ENCODE measurements at regions not wholly inside any gene's neighbourhood (a gene's known extent, or its start where the extent isn't known, plus 50 kb on each side); places are given as distances from the start of the nearest gene placed in this dataset.

DNA sequence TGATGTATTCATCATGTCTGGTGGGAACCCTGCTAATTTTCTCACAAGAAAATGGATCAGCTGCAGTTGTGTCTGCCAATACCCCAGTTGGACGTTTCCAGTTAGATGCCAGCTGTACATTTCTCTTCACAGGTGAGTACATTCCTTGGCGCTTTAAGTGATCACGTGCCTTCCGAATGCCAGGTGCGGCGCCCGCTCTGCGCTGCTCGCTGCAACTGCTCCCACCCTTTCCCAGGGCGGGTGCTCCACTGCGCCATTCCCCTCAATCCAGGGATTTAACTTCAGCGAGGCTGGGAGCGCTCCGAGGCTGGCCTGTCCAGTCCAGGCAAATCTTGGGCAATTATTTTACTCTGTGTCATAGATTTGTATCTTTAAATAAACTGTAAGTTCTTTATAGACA lies 225.0 kb upstream of the RAB6C start:
- ChIA-PET POLR2A (no interaction called here), CTCF (no interaction called here)

DNA sequence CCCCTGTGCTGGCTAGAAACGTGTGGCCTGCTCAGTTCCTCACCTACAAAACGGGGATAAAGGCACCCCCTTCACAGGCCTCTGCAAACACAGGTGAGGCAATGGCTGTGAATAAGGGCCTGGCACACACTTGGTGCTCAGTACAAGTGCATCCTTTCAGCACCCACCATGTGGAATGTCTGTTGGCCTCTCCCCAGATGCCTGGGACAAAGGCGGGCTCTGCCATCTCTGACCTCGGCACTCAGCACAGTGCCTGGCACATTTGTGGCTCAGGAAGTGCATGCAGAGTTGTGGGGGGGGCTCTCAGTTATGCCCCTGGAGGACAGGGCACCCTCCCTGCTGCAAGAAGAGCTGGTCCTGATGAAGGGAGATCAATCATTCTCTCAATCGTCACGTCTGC lies 224.6 kb upstream of the RAB6C start:
- H3K27ac Mint-ChIP-seq (ENCODE audit: unreplicated experiment) = no peak overlapping the region
- no peak for DNase-seq
- peaks cover 8% of the 10 kb centered on the region for H3K27me3 Mint-ChIP-seq (ENCODE audit: insufficient read depth, unreplicated experiment)
- H3K27me3 ChIP-seq (replicated peaks; ENCODE audit: control insufficient read depth, insufficient read depth, low read length) = no peaks in the 10 kb centered on the region
- H3K4me3 ChIP-seq (ENCODE audit: low read depth, low read length) = no peak overlapping the region
- H3K9me3 Mint-ChIP-seq (ENCODE audit: unreplicated experiment) = no peaks in the 10 kb centered on the region
- H3K9me3 ChIP-seq = no peaks in the 10 kb centered on the region
- intact Hi-C loops (cut with micrococcal nuclease; ENCODE audit: unreplicated experiment) = loop anchor here (5.0 kb wide), 1 partner anchor 167 kb away; no protein-coding TSS in a partner anchor
- no peaks in the 10 kb centered on the region for H3K36me3 ChIP-seq (ENCODE audit: control insufficient read depth, insufficient read depth, low read length)
- H3K4me3 Mint-ChIP-seq (ENCODE audit: unreplicated experiment) = no peak overlapping the region
- BruUV-seq (replicated peaks) = no TSS peak
- ChIA-PET POLR2A (no interaction called here), CTCF (no interaction called here)
- H3K4me1 ChIP-seq = no peaks in the 10 kb centered on the region
- no peaks in the 10 kb centered on the region for H3K4me1 Mint-ChIP-seq (ENCODE audit: low read depth, unreplicated experiment)
- TF ChIP-seq, protein P1, sequence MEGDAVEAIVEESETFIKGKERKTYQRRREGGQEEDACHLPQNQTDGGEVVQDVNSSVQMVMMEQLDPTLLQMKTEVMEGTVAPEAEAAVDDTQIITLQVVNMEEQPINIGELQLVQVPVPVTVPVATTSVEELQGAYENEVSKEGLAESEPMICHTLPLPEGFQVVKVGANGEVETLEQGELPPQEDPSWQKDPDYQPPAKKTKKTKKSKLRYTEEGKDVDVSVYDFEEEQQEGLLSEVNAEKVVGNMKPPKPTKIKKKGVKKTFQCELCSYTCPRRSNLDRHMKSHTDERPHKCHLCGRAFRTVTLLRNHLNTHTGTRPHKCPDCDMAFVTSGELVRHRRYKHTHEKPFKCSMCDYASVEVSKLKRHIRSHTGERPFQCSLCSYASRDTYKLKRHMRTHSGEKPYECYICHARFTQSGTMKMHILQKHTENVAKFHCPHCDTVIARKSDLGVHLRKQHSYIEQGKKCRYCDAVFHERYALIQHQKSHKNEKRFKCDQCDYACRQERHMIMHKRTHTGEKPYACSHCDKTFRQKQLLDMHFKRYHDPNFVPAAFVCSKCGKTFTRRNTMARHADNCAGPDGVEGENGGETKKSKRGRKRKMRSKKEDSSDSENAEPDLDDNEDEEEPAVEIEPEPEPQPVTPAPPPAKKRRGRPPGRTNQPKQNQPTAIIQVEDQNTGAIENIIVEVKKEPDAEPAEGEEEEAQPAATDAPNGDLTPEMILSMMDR (IDR thresholded peaks at IDR 0.05; ENCODE audit: insufficient read depth in 1 of 2, low read depth in 1 of 2, low read length in 1 of 2, severe bottlenecking in 1 of 2, unreplicated experiment in 1 of 2) = no peak
- no peaks in the 10 kb centered on the region for H3K36me3 Mint-ChIP-seq (ENCODE audit: insufficient read depth, unreplicated experiment)

More for the DNA sequence above, 225.0 kb upstream of the RAB6C start:
- Mint-ChIP-seq H3K9me3 (ENCODE audit: unreplicated experiment) (no peaks in the 10 kb centered on the region), H3K36me3 (ENCODE audit: insufficient read depth, unreplicated experiment) (no peaks in the 10 kb centered on the region), H3K27me3 (ENCODE audit: insufficient read depth, unreplicated experiment) (peaks cover 8% of the 10 kb centered on the region), H3K4me3 (ENCODE audit: unreplicated experiment) (no peak overlapping the region), H3K27ac (ENCODE audit: unreplicated experiment) (no peak overlapping the region), H3K4me1 (ENCODE audit: low read depth, unreplicated experiment) (no peaks in the 10 kb centered on the region)
- Histone ChIP-seq H3K36me3 (ENCODE audit: control insufficient read depth, insufficient read depth, low read length) (no peaks in the 10 kb centered on the region), H3K4me3 (ENCODE audit: low read depth, low read length) (no peak overlapping the region), H3K9me3 (no peaks in the 10 kb centered on the region), H3K27me3 (replicated peaks; ENCODE audit: control insufficient read depth, insufficient read depth, low read length) (no peaks in the 10 kb centered on the region), H3K4me1 (no peaks in the 10 kb centered on the region)
- intact Hi-C loops (cut with micrococcal nuclease; ENCODE audit: unreplicated experiment) = no loop called here
- no TSS peak for BruUV-seq (replicated peaks)
- TF ChIP-seq, protein P1 (IDR thresholded peaks at IDR 0.05; ENCODE audit: insufficient read depth in 1 of 2, low read depth in 1 of 2, low read length in 1 of 2, severe bottlenecking in 1 of 2, unreplicated experiment in 1 of 2) = no peak
- DNase-seq = no peak

DNA sequence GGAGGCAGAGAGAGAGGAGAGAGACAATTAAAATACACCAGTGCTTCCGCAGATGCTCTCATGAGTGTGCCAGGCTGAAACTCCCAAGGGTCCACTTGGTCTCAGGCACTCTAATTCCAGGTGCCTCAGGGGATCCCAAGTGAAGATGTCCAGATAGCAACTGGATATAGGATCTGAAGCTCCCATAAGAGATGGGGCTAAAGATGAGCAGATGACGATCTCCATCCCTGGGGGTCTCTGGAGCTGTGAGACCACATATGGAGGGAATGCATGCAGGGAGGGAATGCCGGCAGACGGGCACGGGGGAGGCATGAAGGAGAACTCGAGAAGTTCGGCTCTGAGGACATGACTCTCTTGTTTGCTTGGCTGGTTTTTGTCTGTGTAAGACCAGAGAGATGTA lies 223.7 kb upstream of the RAB6C start:
- BruUV-seq (replicated peaks) = no TSS peak
- no peak overlapping the region for H3K4me3 Mint-ChIP-seq (ENCODE audit: unreplicated experiment)
- H3K27me3 Mint-ChIP-seq (ENCODE audit: insufficient read depth, unreplicated experiment) = peaks cover 8% of the 10 kb centered on the region
- no peaks in the 10 kb centered on the region for H3K27me3 ChIP-seq (replicated peaks; ENCODE audit: control insufficient read depth, insufficient read depth, low read length)
- no peaks in the 10 kb centered on the region for H3K36me3 Mint-ChIP-seq (ENCODE audit: insufficient read depth, unreplicated experiment)
- no peaks in the 10 kb centered on the region for H3K9me3 Mint-ChIP-seq (ENCODE audit: unreplicated experiment)
- H3K4me1 Mint-ChIP-seq (ENCODE audit: low read depth, unreplicated experiment) = no peaks in the 10 kb centered on the region
- CTCF ChIA-PET = no interaction called here
- H3K36me3 ChIP-seq (ENCODE audit: control insufficient read depth, insufficient read depth, low read length) = no peaks in the 10 kb centered on the region
- H3K27ac Mint-ChIP-seq (ENCODE audit: unreplicated experiment) = no peak overlapping the region
- no peak for DNase-seq
- no peaks in the 10 kb centered on the region for H3K4me1 ChIP-seq
- H3K4me3 ChIP-seq (ENCODE audit: low read depth, low read length) = no peak overlapping the region
- TF ChIP-seq, protein P1 (IDR thresholded peaks at IDR 0.05; ENCODE audit: insufficient read depth in 1 of 2, low read depth in 1 of 2, low read length in 1 of 2, severe bottlenecking in 1 of 2, unreplicated experiment in 1 of 2) = no peak
- intact Hi-C loops (cut with micrococcal nuclease; ENCODE audit: unreplicated experiment) = loop anchor here (5.0 kb wide), 1 partner anchor 167 kb away; no protein-coding TSS in a partner anchor
- POLR2A ChIA-PET = no interaction called here
- H3K9me3 ChIP-seq = no peaks in the 10 kb centered on the region

Measured in Caco-2 (cell line).